ENCODE measurements at regions not wholly inside any gene's neighbourhood (a gene's known extent, or its start where the extent isn't known, plus 50 kb on each side); places are given as distances from the start of the nearest gene placed in this dataset.

- TF ChIP-seq FOXM1 (IDR thresholded peaks at IDR 0.05; ENCODE audit: low read depth, low read length) (no peak), TCF12 (IDR thresholded peaks at IDR 0.05; ENCODE audit: low read depth, low read length) (no peak), ZBTB4 (CRISPR knock-in tag; IDR thresholded peaks at IDR 0.05) (no peak), ZNF274 (IDR thresholded peaks at IDR 0.05; ENCODE audit: insufficient read depth, insufficient read length) (no peak), POU2F2 (IDR thresholded peaks at IDR 0.05; ENCODE audit: borderline replicate concordance, low read depth, low read length) (no peak), ZNF217 (IDR thresholded peaks at IDR 0.05) (no peak)
Measured at GRCh38 chr13:79645569-79645968, 164.6 kb downstream of the NDFIP2 start (continued).

- TF ChIP-seq PBX3 (IDR thresholded peaks at IDR 0.05; ENCODE audit: insufficient replicate concordance, low read depth, low read length) (no peak), SIX5 (IDR thresholded peaks at IDR 0.05; ENCODE audit: low read depth, low read length, severe bottlenecking) (no peak)
- no peak overlapping the region for H3K27ac ChIP-seq (ENCODE audit: control insufficient read depth, insufficient read depth)
- DNase-seq (ENCODE audit: low read depth, low spot score) (no peak), ATAC-seq (peak; percentile 40; the same call in 2 of the 3 replicates), FAIRE-seq (no peak)
- no peaks in the 10 kb centered on the region for H3K9me3 ChIP-seq (replicated peaks; ENCODE audit: control insufficient read depth, insufficient read depth, low read length)
- H4K20me1 ChIP-seq (ENCODE audit: control insufficient read depth, insufficient read depth) = no peaks in the 10 kb centered on the region
- peaks cover 0 to 2% of the 10 kb centered on the region in 2 experiments; a peak in 2 of 4 replicates for H3K27me3 ChIP-seq (replicated peaks in 1 of 2; ENCODE audit: control insufficient read depth in 2 of 2, insufficient read depth in 2 of 2, low read length in 1 of 2)
- POLR2A ChIA-PET = interaction anchor here (1.2 to 2.3 kb wide), 3 partner anchors 17 to 27 kb away, joined by 3 to 5 read pairs (median 3); no protein-coding TSS in a partner anchor
- RAD21 ChIA-PET (ENCODE audit: unreplicated experiment) = interaction anchor here (1.0 to 2.2 kb wide), 5 partner anchors 20 to 109 kb away, joined by 3 to 10 read pairs (median 5); no protein-coding TSS in a partner anchor
- H3K4me3 ChIP-seq = no peak overlapping the region
- CTCF ChIA-PET = interaction anchor here (0.9 to 2.5 kb wide), 9 partner anchors 12 to 701 kb away, joined by 3 to 14 read pairs (median 6); no protein-coding TSS in a partner anchor
- BruUV-seq (replicated peaks) = no TSS peak
- H3K79me2 ChIP-seq (ENCODE audit: control insufficient read depth, insufficient read depth, low read length) = no peaks in the 10 kb centered on the region
- H3K4me1 ChIP-seq (ENCODE audit: control insufficient read depth, insufficient read depth, low read length) = no peaks in the 10 kb centered on the region
- H3K4me2 ChIP-seq (ENCODE audit: control insufficient read depth, insufficient read depth) = no peak overlapping the region
- no peaks in the 10 kb centered on the region for H3K36me3 ChIP-seq (ENCODE audit: control insufficient read depth in 2 of 2, insufficient read depth in 2 of 2, low read length in 1 of 2)
- SMC1A ChIA-PET (ENCODE audit: uncharacterized antibody, unreplicated experiment) = interaction anchor here (1.1 to 5.6 kb wide), 8 partner anchors 10 to 136 kb away, joined by 3 to 33 read pairs (median 10); no protein-coding TSS in a partner anchor
- in situ Hi-C loops (cut with MboI) (no loop called here), intact Hi-C loops (cut with micrococcal nuclease; ENCODE audit: unreplicated experiment) (no loop called here)
- H2AFZ ChIP-seq (ENCODE audit: control insufficient read depth, low read depth, low read length) = no peak overlapping the region
- WGBS (ENCODE audit: insufficient coverage, insufficient replicate concordance, low lambda C conversion rate, missing lambda C conversion rate) = 24% methylated on average over 3 of the region's 3 CpGs
- no peak overlapping the region for H3K9ac ChIP-seq (ENCODE audit: control insufficient read depth, insufficient read depth, low read length)
Measured at GRCh38 chr13:79642596-79642995, 161.6 kb downstream of the NDFIP2 start.

All from GM12878 (cell line).